GM23248 (cell line): ENCODE measurements at regions not wholly inside any gene's neighbourhood (a gene's known extent, or its start where the extent isn't known, plus 50 kb on each side); places are given as distances from the start of the nearest gene placed in this dataset.

Source experiments
- DNase-seq: peaks from one replicate; pipeline ENCODE4 v3.0.0-alpha.2; 2015
- H2AFZ ChIP-seq: fragments of 200-600 bp; sonication (generic); 2 replicates; pipeline ENCODE4 v1.6.1; 2016; ENCODE audit warnings: antibody characterized with exemption
- H3F3A ChIP-seq: fragments of 200-600 bp; sonication (generic); 2 replicates; pipeline ENCODE4 v1.6.1; 2016; ENCODE audit warnings: mild to moderate bottlenecking, antibody characterized with exemption, mixed run types; ENCODE audit not compliant: insufficient read depth
- H3K27ac ChIP-seq: fragments of 200-600 bp; sonication (generic); 2 replicates; pipeline ENCODE4 v1.5.1; 2016; ENCODE audit warnings: mild to moderate bottlenecking
- H3K27me3 ChIP-seq: fragments of 200-600 bp; sonication (generic); replicated peaks from 2 replicates; pipeline ENCODE4 v1.6.1; 2016; ENCODE audit warnings: mild to moderate bottlenecking; ENCODE audit not compliant: insufficient read depth
- H3K36me3 ChIP-seq: fragments of 200-600 bp; sonication (generic); 2 replicates; pipeline ENCODE4 v1.6.1; 2016; ENCODE audit warnings: low read depth, mild to moderate bottlenecking
- H3K4me1 ChIP-seq: fragments of 200-600 bp; sonication (generic); 2 replicates; pipeline ENCODE4 v1.6.1; 2016; ENCODE audit warnings: mild to moderate bottlenecking; ENCODE audit not compliant: insufficient read depth
- H3K4me2 ChIP-seq: fragments of 200-600 bp; sonication (generic); one replicate; pipeline ENCODE4 v1.6.1; 2016; ENCODE audit warnings: mild to moderate bottlenecking; ENCODE audit not compliant: unreplicated experiment
- H3K4me3 ChIP-seq: fragments of 200-600 bp; sonication (generic); 2 replicates; pipeline ENCODE4 v1.5.1; 2016; ENCODE audit warnings: mild to moderate bottlenecking
- H3K79me2 ChIP-seq: fragments of 200-600 bp; sonication (generic); 2 replicates; pipeline ENCODE4 v1.6.1; 2016; ENCODE audit warnings: mild to moderate bottlenecking; ENCODE audit not compliant: insufficient read depth
- H3K9ac ChIP-seq: fragments of 200-600 bp; sonication (generic); 2 replicates; pipeline ENCODE4 v1.6.1; 2016; ENCODE audit warnings: mild to moderate bottlenecking
- H3K9me2 ChIP-seq: fragments of 200-600 bp; sonication (generic); 2 replicates; pipeline ENCODE4 v1.6.1; 2016; ENCODE audit warnings: mixed run types, mild to moderate bottlenecking, moderate library complexity; ENCODE audit not compliant: insufficient read depth
- H3K9me3 ChIP-seq: fragments of 200-600 bp; sonication (generic); one replicate; pipeline ENCODE4 v1.6.1; 2017; ENCODE audit warnings: low read depth
- H4K20me1 ChIP-seq: fragments of 200-600 bp; sonication (generic); 2 replicates; pipeline ENCODE4 v1.6.0; 2016; ENCODE audit not compliant: insufficient read depth
- EZH2 ChIP-seq: fragments of 200-600 bp; sonication (generic); IDR thresholded peaks from 2 replicates; pipeline ENCODE4 v1.6.1; 2018; ENCODE audit warnings: antibody characterized with exemption, mild to moderate bottlenecking; ENCODE audit not compliant: insufficient read depth, poor library complexity, severe bottlenecking
- EZH2phosphoT487 ChIP-seq: fragments of 200-600 bp; sonication (generic); IDR thresholded peaks from 2 replicates; pipeline ENCODE4 v1.6.1; 2018; ENCODE audit warnings: antibody characterized with exemption, moderate library complexity, mild to moderate bottlenecking, low read depth; ENCODE audit not compliant: insufficient read depth
- WGBS, 2 experiments: methylation state at CpG; one replicate each; pipeline ENCODE4 v1.1.6; 2015 to 2017; ENCODE audit warnings: low lambda C conversion rate in 2 of 2, low coverage in 1 of 2; ENCODE audit errors: missing lambda C conversion rate in 2 of 2; 5-methylcytosine and 5-hydroxymethylcytosine counted together
- in situ Hi-C: fragments of 300-500 bp; cut with MboI; formaldehyde crosslinking; loops from 2 replicates; pipeline ENCODE4 v1.15.0; 2020

DNA sequence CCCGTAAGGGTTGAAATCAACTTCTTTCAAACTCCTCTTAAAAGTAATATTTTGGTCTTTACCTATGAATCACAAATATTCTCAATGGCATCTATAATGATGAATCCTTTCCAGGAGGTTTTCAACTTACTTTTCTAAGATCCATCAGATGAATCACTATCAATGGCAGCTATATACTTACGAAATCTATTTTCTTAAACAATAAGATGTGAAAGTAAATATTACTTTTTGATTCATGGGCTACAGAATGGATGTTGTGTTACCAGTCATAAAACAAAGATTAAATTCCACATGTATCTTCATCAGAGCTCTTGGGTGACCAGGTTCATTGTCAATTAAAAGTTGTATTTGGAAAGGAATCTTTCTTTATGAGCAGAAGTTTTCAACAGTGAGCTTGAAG lies 1877.7 kb upstream of the ACO1 start:
- WGBS, 2 experiments: 7 to 9% methylated on average over 2 of the region's 2 CpGs
- H3K79me2 ChIP-seq: no peaks in the 10 kb centered on the region
- no peak overlapping the region for H3K27ac ChIP-seq
- no peak for DNase-seq
- H3F3A ChIP-seq: no peaks in the 10 kb centered on the region
- in situ Hi-C loops: no loop called here
- no peaks in the 10 kb centered on the region for H3K36me3 ChIP-seq
- TF ChIP-seq EZH2phosphoT487: no peak
- no peak for TF ChIP-seq EZH2
- no peak overlapping the region for H2AFZ ChIP-seq
- no peak overlapping the region for H3K4me3 ChIP-seq
- no peak overlapping the region for H3K4me2 ChIP-seq
- H3K4me1 ChIP-seq: no peaks in the 10 kb centered on the region
- H3K27me3 ChIP-seq: no peaks in the 10 kb centered on the region
- H3K9me2 ChIP-seq: no peaks in the 10 kb centered on the region
- H3K9ac ChIP-seq: no peak overlapping the region
- no peaks in the 10 kb centered on the region for H4K20me1 ChIP-seq
- no peaks in the 10 kb centered on the region for H3K9me3 ChIP-seq

GRCh38 chr9:30507166-30507565 lies 1877.3 kb upstream of the ACO1 start:
- Histone ChIP-seq H3K9ac (no peak overlapping the region), H3K9me3 (no peaks in the 10 kb centered on the region), H3F3A (no peaks in the 10 kb centered on the region), H3K36me3 (no peaks in the 10 kb centered on the region), H3K4me2 (no peak overlapping the region), H3K79me2 (no peaks in the 10 kb centered on the region), H2AFZ (no peak overlapping the region), H3K27ac (no peak overlapping the region), H3K4me1 (no peaks in the 10 kb centered on the region), H3K9me2 (no peaks in the 10 kb centered on the region), H4K20me1 (no peaks in the 10 kb centered on the region), H3K4me3 (no peak overlapping the region), H3K27me3 (no peaks in the 10 kb centered on the region)
- WGBS, 2 experiments: 14 to 22% methylated on average over 2 of the region's 2 CpGs
- in situ Hi-C loops: no loop called here
- TF ChIP-seq EZH2phosphoT487 (no peak), EZH2 (no peak)
- DNase-seq: no peak

GRCh38 chr9:30511666-30512065 lies 1872.8 kb upstream of the ACO1 start:
- no peak overlapping the region for H3K9ac ChIP-seq
- H3F3A ChIP-seq: no peaks in the 10 kb centered on the region
- no peak overlapping the region for H3K4me2 ChIP-seq
- no peaks in the 10 kb centered on the region for H4K20me1 ChIP-seq
- no peak overlapping the region for H3K4me3 ChIP-seq
- no peak overlapping the region for H2AFZ ChIP-seq
- WGBS, 2 experiments: 8 to 13% methylated on average over 2 of the region's 2 CpGs
- H3K9me3 ChIP-seq: no peaks in the 10 kb centered on the region
- no peaks in the 10 kb centered on the region for H3K9me2 ChIP-seq
- no peak for TF ChIP-seq EZH2
- no peak for TF ChIP-seq EZH2phosphoT487
- no peaks in the 10 kb centered on the region for H3K36me3 ChIP-seq
- H3K4me1 ChIP-seq: no peaks in the 10 kb centered on the region
- no peaks in the 10 kb centered on the region for H3K27me3 ChIP-seq
- DNase-seq: no peak
- in situ Hi-C loops: no loop called here
- H3K79me2 ChIP-seq: no peaks in the 10 kb centered on the region
- no peak overlapping the region for H3K27ac ChIP-seq

- Histone ChIP-seq H3F3A (no peaks in the 10 kb centered on the region), H4K20me1 (no peaks in the 10 kb centered on the region), H3K4me3 (no peak overlapping the region), H3K9me2 (no peaks in the 10 kb centered on the region), H3K9me3 (no peaks in the 10 kb centered on the region), H3K36me3 (no peaks in the 10 kb centered on the region), H3K4me2 (no peak overlapping the region), H3K27me3 (no peaks in the 10 kb centered on the region), H3K4me1 (no peaks in the 10 kb centered on the region), H3K9ac (no peak overlapping the region), H2AFZ (no peak overlapping the region), H3K79me2 (no peaks in the 10 kb centered on the region), H3K27ac (no peak overlapping the region)
- no peak for DNase-seq
- TF ChIP-seq EZH2phosphoT487: no peak
- no peak for TF ChIP-seq EZH2
- in situ Hi-C loops: no loop called here
- 45 to 50% methylated on average over 1 of the region's 1 CpG for WGBS, 2 experiments
Measured at GRCh38 chr9:30519166-30519565, 1865.3 kb upstream of the ACO1 start.

DNA sequence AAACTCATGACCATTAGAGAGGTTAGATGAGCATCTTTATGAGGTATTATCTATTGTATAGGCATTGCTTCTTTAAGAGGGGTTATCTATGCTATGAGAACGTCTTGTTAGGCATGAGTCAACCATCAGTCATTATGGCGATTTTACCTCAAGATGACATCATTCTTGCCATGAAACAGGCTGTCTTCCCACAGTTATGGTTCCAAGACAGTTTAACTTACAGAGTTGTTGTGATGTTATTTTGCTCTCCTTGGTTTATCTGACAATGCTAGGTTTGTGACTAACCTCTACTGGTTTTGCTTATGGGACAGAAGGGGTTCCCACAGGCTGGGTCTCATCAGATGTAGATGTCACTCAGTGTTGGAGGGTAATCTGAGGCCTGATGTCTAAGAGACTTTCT lies 1864.7 kb upstream of the ACO1 start:
- Histone ChIP-seq H3K9ac (no peak overlapping the region), H2AFZ (no peak overlapping the region), H3K4me2 (no peak overlapping the region), H3F3A (no peaks in the 10 kb centered on the region), H3K9me2 (no peaks in the 10 kb centered on the region), H3K9me3 (no peaks in the 10 kb centered on the region), H3K36me3 (no peaks in the 10 kb centered on the region), H3K27me3 (no peaks in the 10 kb centered on the region), H3K4me3 (no peak overlapping the region), H3K79me2 (no peaks in the 10 kb centered on the region), H4K20me1 (no peaks in the 10 kb centered on the region), H3K27ac (no peak overlapping the region), H3K4me1 (no peaks in the 10 kb centered on the region)
- no peak for DNase-seq
- TF ChIP-seq EZH2: no peak
- TF ChIP-seq EZH2phosphoT487: no peak
- in situ Hi-C loops: no loop called here
- 4 to 6% methylated on average over 2 of the region's 2 CpGs for WGBS, 2 experiments
